HL-60 (cell line): ENCODE measurements at regions not wholly inside any gene's neighbourhood (a gene's known extent, or its start where the extent isn't known, plus 50 kb on each side); places are given as distances from the start of the nearest gene placed in this dataset.

Source experiments
- SPI1 ChIP-seq: IDR thresholded peaks from 2 replicates; pipeline ENCODE4 v1.6.1; 2012; ENCODE audit warnings: low read depth, mild to moderate bottlenecking, borderline replicate concordance
- TF ChIP-seq, protein P1 (sequence below): IDR thresholded peaks from one replicate; pipeline ENCODE4 v1.5.1; 2011; ENCODE audit warnings: low read length, control low read depth, inconsistent platforms; ENCODE audit not compliant: insufficient read depth

- TF ChIP-seq, protein P1, sequence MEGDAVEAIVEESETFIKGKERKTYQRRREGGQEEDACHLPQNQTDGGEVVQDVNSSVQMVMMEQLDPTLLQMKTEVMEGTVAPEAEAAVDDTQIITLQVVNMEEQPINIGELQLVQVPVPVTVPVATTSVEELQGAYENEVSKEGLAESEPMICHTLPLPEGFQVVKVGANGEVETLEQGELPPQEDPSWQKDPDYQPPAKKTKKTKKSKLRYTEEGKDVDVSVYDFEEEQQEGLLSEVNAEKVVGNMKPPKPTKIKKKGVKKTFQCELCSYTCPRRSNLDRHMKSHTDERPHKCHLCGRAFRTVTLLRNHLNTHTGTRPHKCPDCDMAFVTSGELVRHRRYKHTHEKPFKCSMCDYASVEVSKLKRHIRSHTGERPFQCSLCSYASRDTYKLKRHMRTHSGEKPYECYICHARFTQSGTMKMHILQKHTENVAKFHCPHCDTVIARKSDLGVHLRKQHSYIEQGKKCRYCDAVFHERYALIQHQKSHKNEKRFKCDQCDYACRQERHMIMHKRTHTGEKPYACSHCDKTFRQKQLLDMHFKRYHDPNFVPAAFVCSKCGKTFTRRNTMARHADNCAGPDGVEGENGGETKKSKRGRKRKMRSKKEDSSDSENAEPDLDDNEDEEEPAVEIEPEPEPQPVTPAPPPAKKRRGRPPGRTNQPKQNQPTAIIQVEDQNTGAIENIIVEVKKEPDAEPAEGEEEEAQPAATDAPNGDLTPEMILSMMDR = no peak
- no peak for TF ChIP-seq SPI1
Observed at GRCh38 chr5:39945870-39946269, 521.1 kb upstream of the DAB2 start.
